Activated CD8-positive, alpha-beta memory T cell treated with anti-CD3 and anti-CD28 coated beads for 24 hours (primary cell): ENCODE measurements at regions not wholly inside any gene's neighbourhood (a gene's known extent, or its start where the extent isn't known, plus 50 kb on each side); places are given as distances from the start of the nearest gene placed in this dataset.

Experiments
- DNase-seq: peaks from one replicate; pipeline ENCODE4 v3.0.0-alpha.2; 2020

DNA sequence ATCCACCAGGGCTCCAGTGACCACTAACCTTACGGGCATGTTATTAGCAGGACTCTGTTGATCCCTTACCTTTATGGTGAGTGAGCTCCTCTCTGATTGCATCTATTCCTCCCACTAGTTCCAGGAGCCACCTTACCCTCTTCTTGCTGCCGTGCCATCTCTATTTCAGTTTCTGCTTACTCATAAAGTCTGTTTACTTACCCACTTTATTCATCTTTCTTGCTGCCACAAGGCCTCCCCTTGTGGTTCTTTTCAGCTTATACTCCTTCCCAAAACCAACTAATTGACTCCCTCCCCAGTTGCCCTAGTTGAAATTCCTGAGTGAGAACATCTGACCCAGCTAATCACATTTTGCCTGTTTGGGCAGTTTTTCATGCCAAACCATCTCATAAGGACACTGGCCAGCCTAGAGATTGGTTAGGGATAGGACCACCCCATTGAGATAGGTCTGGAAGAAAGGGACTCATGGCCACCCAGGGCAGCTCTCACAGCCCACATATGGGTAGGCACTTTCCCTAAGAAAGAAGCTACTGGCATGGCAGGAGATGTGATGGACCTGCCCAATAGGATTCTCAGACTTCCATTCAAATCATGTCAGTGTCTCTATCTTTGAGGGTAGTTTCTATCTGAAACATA, 412.7 kb downstream of the EFNA5 start:
- no peak for DNase-seq

- DNase-seq: no peak
Measured at GRCh38 chr5:107254902-107255234, 415.9 kb downstream of the EFNA5 start.

- no peak for DNase-seq
Measured at GRCh38 chr5:107254214-107254901, 416.4 kb downstream of the EFNA5 start.

GRCh38 chr5:107253246-107253645, 417.5 kb downstream of the EFNA5 start:
- no peak for DNase-seq

DNA sequence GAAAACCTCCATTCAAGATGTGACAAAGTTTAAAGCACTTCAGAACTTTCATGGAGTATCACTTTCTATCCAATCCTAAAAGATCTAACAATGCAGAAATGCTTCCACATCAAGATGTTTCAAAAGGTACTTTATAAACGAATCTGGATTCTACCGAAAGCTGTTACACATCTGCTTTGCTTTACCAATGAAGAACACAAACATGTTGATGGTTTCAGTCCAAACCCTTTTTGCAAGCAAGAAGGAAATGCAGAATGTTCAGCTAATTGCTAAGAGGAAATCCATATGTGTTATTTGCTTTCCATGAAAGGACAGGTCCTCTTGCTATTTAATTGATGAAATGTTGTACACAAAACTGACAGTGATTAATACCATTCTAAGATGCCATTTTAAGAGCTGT, 419.6 kb downstream of the EFNA5 start:
- no peak for DNase-seq

DNA sequence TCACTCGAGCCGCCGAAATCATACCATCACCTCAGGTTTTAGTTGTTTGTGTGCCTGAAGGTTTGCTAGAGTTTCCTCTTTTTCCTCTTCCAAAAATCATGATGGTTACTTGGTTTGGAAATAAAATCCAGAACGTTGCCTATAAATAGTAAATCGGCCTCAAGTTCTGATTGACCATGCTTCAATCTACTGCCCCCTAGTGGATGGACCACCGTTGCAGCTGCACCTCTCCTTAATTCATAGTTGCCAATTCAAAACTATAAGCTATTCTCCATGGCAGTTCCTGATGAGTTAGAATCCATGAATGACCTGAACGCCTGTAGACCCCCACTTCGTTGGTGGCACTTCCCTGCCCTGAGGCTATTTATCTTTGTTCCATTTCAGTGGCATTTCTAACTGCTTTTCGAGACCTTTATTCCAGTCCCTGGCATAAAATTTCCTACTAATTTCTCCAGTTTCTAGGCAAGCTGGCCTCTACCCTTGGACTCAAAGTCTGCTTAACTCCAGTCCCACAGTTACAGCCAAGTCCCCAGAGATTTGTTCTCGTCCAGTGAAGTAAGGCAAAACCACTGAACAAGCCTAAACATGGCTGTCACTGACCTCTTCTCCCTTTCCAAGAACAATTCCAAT, 422.6 kb downstream of the EFNA5 start:
- peak; percentile 59 for DNase-seq

DNA sequence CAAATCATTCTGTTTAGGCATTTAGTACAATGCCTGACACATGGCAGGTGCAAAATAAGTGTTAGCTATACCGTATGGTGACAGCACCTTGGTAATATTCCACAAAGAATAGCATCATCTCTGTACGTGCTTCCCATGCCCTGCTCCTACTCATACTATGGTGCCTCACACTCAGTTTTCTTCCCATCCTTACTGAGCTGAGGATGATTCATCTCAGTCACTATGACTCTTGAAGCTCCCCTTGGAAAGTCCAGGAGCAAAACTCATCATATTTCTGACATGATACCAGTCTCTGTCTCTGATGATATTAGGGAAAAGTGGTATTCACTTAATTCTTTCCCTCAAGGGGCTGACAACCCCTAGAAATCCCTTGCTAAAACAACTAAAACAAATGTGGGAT, 423.3 kb downstream of the EFNA5 start:
- no peak for DNase-seq

DNA sequence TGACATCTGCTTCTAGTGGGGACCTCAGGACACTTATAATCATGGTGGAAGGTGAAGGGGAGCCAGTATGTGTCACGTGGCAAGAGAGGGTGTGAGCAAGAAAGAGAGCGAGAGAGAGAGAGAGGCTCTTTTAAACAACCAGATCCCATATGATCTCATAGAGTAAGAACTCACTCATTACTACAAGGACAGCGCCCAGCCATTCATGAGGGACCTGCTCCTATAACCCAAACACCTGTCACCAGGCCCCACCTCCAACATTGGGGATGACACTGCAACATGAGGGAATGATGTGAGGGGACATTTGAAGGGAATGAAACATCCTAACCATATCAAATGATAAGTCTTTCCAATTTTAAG, 427.5 kb downstream of the EFNA5 start:
- no peak for DNase-seq

DNA sequence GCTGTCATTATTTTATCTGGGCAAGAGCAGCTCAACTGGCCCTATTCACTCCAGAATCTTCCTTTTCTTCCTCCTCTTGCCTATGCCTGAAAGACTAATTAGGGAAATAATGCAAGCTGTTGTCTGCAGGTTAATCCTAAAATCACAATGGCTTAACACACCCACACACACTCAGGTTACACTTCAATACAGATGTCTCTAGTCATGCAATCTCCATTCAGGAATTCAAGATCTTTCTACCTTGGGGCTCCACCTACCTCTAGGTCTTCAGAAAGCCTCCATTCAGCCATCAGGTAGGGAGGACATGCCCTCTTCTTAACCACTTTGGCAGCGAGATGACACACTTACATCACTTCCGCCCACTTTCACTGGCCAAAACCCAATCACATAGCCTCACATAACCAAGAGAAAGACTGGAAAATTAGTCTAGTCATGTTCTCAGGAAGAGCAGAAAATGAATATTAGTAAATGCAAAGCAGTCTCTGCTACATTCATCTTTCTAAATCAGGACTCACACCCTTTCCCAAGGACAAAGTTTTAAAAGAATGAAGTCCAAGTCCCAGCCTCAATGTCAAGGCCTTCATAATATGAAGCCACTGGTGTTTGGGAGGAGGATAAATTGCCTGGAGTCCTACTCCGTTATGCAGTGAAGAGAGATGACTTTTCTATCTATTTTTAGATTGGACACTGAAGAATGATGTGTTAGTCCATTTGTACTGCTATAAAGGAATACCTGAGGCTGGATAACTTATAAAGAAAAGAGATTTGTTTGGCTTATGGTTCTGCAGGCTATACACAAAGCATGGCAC, 428.1 kb downstream of the EFNA5 start:
- no peak for DNase-seq

GRCh38 chr5:107241841-107242240, 428.9 kb downstream of the EFNA5 start:
- no peak for DNase-seq

GRCh38 chr5:107235167-107235566, 435.6 kb downstream of the EFNA5 start:
- DNase-seq: no peak

- DNase-seq: no peak
Measured at GRCh38 chr5:107232788-107233187, 437.9 kb downstream of the EFNA5 start.

DNA sequence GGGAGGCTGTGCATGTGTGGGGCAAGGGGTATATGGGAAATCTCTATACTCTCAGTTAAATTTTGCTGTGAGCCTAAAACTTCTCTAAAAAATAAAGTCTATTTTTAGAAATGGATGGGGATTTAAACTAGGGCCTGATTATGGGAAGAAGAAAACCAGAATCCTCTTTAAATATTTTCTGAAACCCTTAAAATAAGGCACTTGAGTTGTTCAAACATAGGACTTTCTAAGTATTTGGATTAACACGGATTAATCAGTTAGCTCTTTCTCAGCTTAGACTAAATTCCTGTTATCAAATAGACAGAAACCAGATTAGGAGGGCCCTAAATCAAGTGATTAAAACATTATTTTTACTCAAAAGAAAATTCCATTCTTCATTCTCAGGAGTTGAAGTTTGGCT, 438.4 kb downstream of the EFNA5 start:
- no peak for DNase-seq

DNA sequence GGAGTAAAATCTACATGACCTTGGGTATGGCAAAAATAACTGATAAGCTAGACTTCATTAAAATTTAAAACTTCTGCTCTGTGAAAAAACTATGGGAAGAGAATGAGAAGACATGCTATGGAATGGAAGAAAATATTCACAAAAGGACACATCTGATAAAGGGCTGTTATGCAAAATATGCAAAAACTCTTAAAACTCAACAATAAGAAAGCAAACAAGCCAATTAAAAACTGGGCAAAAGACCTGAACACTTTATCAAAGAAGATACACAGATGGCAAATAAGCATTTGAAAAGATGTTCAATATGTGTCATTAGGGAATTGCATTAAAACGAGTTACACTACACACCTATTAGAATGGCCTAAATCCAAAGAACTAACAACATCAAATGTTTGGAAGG, 439.5 kb downstream of the EFNA5 start:
- DNase-seq: no peak

GRCh38 chr5:107230367-107230766, 440.4 kb downstream of the EFNA5 start:
- no peak for DNase-seq

DNA sequence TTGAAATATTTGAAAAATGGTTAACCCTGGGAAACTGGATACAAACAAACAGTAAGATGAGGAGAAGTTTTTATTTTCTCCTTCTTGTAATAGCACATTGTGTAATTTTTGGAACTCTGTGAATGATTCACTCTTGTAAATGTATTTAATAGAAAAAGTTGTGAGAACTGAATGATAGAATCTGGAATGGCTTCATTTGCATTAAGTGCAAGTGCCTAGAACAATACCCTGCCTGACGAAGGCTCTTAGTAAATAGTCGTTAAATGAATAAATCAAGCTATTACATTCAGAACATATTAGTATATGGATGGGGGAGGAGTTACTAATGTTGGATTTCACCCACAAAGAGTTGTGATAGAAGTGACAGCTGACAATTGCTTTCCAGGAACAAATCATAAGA, 442.5 kb downstream of the EFNA5 start:
- DNase-seq: no peak

DNA sequence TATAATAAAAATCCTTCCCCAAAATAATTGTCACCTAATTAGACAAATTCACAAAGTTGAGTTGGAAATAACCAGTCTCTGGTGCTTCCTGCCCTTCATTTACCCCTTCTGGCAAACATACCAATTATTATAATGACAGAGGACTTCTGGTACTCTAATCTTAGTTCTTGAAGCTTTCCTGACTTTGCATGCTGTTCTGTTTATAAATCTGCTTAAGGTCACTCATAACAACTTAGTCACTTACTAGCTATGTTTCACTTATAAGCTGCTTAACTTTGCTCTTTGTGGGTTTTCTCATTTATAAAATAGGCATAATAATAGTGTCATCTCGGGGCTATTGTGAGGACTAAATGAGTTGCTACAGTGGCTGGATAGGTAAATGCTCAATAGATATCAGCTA, 446.5 kb downstream of the EFNA5 start:
- no peak for DNase-seq

GRCh38 chr5:107223066-107223465, 447.7 kb downstream of the EFNA5 start:
- DNase-seq: no peak

DNA sequence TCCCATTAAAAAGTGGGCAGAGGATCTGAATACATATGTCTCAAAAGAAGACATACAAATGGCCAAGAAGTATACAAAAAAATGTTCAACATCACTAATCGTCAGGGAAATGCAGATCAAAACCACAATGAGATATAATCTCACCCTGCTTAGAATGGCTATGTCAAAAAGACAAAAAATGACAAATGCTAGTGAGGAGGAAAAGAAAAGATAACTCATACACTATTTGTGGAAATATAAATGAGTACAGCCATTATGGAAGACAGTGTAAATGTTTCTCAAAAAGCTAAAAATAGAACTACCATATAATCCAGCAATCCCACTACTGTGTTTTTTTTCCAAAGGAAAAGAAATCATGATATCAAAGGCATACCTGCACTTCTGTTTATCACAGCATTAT, 450.7 kb downstream of the EFNA5 start:
- DNase-seq: no peak

DNA sequence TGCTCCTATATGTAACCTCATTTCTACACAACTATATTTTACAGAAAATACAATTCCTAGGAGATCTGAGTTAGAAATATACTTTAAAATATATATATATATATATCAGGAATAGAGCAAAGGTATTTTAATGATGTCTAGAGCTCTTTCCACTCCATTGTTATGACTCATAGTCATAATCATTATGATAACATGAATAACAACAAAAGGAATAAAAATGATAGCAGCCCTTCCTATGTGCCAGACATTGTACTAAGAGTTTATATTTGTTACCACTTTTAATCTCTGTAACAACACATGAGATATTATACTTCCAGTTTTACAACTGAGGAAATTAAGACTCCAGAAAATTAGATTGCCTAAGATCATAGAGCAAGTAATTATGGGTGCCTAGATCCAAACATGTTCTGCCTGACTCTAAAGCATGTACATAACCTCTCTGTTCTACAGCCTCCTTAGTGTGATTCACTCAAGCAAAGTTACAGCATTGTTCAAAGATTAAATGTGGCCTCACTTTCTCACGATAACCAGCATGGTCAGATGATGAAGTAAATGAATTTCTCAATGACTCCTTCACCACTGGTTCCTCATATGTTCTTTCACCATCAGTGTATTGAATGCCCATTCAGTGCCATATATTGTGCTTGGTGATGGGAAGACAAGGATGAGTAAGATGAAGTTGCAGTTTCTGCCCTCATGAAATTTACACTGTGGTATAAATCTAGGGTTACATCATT, 452.1 kb downstream of the EFNA5 start:
- DNase-seq: no peak

- DNase-seq: no peak
Measured at GRCh38 chr5:107217721-107218130, 453.0 kb downstream of the EFNA5 start.

GRCh38 chr5:107216587-107216986, 454.1 kb downstream of the EFNA5 start:
- no peak for DNase-seq

DNA sequence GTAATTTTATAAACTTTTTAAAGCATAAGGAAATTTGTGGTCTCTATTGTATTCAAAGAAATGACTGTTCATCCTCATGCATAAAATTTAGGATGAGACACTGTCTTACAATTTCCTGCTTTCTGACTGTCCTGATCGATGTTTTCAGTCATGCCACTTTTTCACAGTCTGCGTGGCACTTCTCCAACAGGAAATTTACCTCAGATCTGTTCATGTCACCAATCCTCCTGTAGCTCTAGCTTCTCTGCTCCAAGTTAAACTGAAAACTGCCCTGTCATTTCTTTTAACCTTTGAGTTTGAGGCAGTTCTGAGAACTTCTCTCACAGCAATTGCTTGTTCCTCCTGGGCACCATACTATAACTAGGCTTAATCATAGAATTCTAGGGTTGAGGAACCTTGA, 455.1 kb downstream of the EFNA5 start:
- DNase-seq: no peak
